Neural progenitor cell (in vitro differentiated cells): ENCODE measurements at regions not wholly inside any gene's neighbourhood (a gene's known extent, or its start where the extent isn't known, plus 50 kb on each side); places are given as distances from the start of the nearest gene placed in this dataset.

Source experiments
- CTCF ChIP-seq: fragments of 200-600 bp; sonication (generic); IDR thresholded peaks from 2 replicates; pipeline ENCODE4 v1.5.1; 2017; ENCODE audit warnings: antibody characterized with exemption, mild to moderate bottlenecking
- EZH2 ChIP-seq: fragments of 200-600 bp; sonication (generic); IDR thresholded peaks from 2 replicates; pipeline ENCODE4 v1.6.1; 2017; ENCODE audit warnings: antibody characterized with exemption, mild to moderate bottlenecking, moderate library complexity

- TF ChIP-seq CTCF (no peak), EZH2 (no peak)
Measured at GRCh38 chr13:82115391-82115790, 1766.9 kb downstream of the SLITRK1 start.
